Parathyroid adenoma (tissue), 2 donors: ENCODE measurements at regions not wholly inside any gene's neighbourhood (a gene's known extent, or its start where the extent isn't known, plus 50 kb on each side); places are given as distances from the start of the nearest gene placed in this dataset.

Experiments used
- H2AFZ ChIP-seq: fragments of 300-600 bp; sonication (generic); one replicate; pipeline ENCODE4 v1.7.0; 2017; ENCODE audit warnings: antibody characterized with exemption, mild to moderate bottlenecking
- H3K27ac ChIP-seq: fragments of 300-600 bp; sonication (generic); one replicate; pipeline ENCODE4 v1.7.0; 2017
- H3K27me3 ChIP-seq: fragments of 300-600 bp; sonication (generic); one replicate; pipeline ENCODE4 v1.7.0; 2017; ENCODE audit warnings: low read length; ENCODE audit not compliant: control insufficient read depth, insufficient read depth
- H3K36me3 ChIP-seq: fragments of 300-600 bp; sonication (generic); one replicate; pipeline ENCODE4 v1.7.0; 2017; ENCODE audit warnings: low read length; ENCODE audit not compliant: control insufficient read depth, insufficient read depth
- H3K4me1 ChIP-seq: fragments of 300-600 bp; sonication (generic); one replicate; pipeline ENCODE4 v1.7.0; 2017; ENCODE audit warnings: control low read depth
- H3K4me2 ChIP-seq: fragments of 300-600 bp; sonication (generic); one replicate; pipeline ENCODE4 v1.7.0; 2017; ENCODE audit warnings: low read length
- H3K4me3 ChIP-seq: fragments of 300-600 bp; sonication (generic); one replicate; pipeline ENCODE4 v1.7.0; 2017; ENCODE audit warnings: low read depth, low read length
- H3K79me2 ChIP-seq: fragments of 300-600 bp; sonication (generic); one replicate; pipeline ENCODE4 v1.7.0; 2017; ENCODE audit warnings: control low read depth
- H3K9ac ChIP-seq: fragments of 300-600 bp; sonication (generic); one replicate; pipeline ENCODE4 v1.7.0; 2017; ENCODE audit warnings: mild to moderate bottlenecking
- H3K9me3 ChIP-seq: fragments of 300-600 bp; sonication (generic); one replicate; pipeline ENCODE4 v1.7.0; 2017; ENCODE audit warnings: low read length; ENCODE audit not compliant: control insufficient read depth
- TF ChIP-seq, protein P1 (sequence below): fragments of 300-600 bp; sonication (generic); IDR thresholded peaks from one replicate; pipeline ENCODE4 v1.7.0; 2017; ENCODE audit warnings: antibody characterized with exemption, mild to moderate bottlenecking
- donor health status: primary hyperparathyroidism.

- Histone ChIP-seq H3K36me3 (no peaks in the 10 kb centered on the region), H3K27me3 (no peaks in the 10 kb centered on the region), H3K4me3 (no peak overlapping the region), H3K9me3 (no peaks in the 10 kb centered on the region), H3K4me1 (no peaks in the 10 kb centered on the region), H3K79me2 (no peaks in the 10 kb centered on the region), H3K27ac (no peak overlapping the region), H3K4me2 (no peak overlapping the region), H3K9ac (no peak overlapping the region), H2AFZ (no peak overlapping the region)
- TF ChIP-seq, protein P1, sequence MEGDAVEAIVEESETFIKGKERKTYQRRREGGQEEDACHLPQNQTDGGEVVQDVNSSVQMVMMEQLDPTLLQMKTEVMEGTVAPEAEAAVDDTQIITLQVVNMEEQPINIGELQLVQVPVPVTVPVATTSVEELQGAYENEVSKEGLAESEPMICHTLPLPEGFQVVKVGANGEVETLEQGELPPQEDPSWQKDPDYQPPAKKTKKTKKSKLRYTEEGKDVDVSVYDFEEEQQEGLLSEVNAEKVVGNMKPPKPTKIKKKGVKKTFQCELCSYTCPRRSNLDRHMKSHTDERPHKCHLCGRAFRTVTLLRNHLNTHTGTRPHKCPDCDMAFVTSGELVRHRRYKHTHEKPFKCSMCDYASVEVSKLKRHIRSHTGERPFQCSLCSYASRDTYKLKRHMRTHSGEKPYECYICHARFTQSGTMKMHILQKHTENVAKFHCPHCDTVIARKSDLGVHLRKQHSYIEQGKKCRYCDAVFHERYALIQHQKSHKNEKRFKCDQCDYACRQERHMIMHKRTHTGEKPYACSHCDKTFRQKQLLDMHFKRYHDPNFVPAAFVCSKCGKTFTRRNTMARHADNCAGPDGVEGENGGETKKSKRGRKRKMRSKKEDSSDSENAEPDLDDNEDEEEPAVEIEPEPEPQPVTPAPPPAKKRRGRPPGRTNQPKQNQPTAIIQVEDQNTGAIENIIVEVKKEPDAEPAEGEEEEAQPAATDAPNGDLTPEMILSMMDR: no peak
Observed at GRCh38 chr18:10368456-10369453, 85.7 kb upstream of the APCDD1 start.

- Histone ChIP-seq H3K9me3 (no peaks in the 10 kb centered on the region), H3K36me3 (no peaks in the 10 kb centered on the region), H3K4me3 (no peak overlapping the region), H3K9ac (no peak overlapping the region), H3K79me2 (no peaks in the 10 kb centered on the region), H3K4me2 (no peak overlapping the region), H3K27me3 (no peaks in the 10 kb centered on the region), H3K4me1 (no peaks in the 10 kb centered on the region), H3K27ac (no peak overlapping the region), H2AFZ (no peak overlapping the region)
- TF ChIP-seq, protein P1: no peak
Observed at GRCh38 chr18:10370716-10371115, 83.7 kb upstream of the APCDD1 start.

GRCh38 chr18:10371165-10371564, 83.3 kb upstream of the APCDD1 start:
- H3K9ac ChIP-seq: no peak overlapping the region
- no peaks in the 10 kb centered on the region for H3K79me2 ChIP-seq
- H3K9me3 ChIP-seq: no peaks in the 10 kb centered on the region
- TF ChIP-seq, protein P1: no peak
- no peak overlapping the region for H2AFZ ChIP-seq
- no peaks in the 10 kb centered on the region for H3K36me3 ChIP-seq
- no peak overlapping the region for H3K27ac ChIP-seq
- no peaks in the 10 kb centered on the region for H3K27me3 ChIP-seq
- no peaks in the 10 kb centered on the region for H3K4me1 ChIP-seq
- H3K4me3 ChIP-seq: no peak overlapping the region
- H3K4me2 ChIP-seq: no peak overlapping the region

DNA sequence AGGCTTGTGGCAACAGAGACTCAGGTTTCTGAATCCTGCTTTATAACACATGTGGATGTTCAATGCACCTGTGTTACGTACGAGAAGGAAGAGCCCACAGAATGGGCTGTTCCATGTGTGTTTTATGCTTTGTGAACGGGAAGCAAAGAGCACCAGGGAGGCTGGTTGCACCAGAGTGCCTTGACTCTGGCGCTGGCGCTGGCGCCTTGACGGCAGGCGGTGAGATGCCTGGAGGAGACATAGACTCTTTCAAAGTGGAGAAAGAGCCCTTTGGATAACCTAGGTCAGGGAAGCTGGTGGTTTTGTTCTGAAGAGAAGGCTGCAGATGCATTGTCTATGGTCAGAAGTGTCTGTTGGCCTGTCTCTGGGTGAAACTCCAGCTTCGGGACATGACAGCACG, 80.2 kb upstream of the APCDD1 start:
- Histone ChIP-seq H3K4me1 (no peaks in the 10 kb centered on the region), H3K4me3 (no peak overlapping the region), H2AFZ (no peak overlapping the region), H3K79me2 (no peaks in the 10 kb centered on the region), H3K27ac (no peak overlapping the region), H3K9ac (no peak overlapping the region), H3K4me2 (no peak overlapping the region), H3K36me3 (no peaks in the 10 kb centered on the region), H3K27me3 (no peaks in the 10 kb centered on the region), H3K9me3 (no peaks in the 10 kb centered on the region)
- TF ChIP-seq, protein P1: no peak
